Central memory CD4-positive, alpha-beta T cell (primary cell): ENCODE measurements at regions not wholly inside any gene's neighbourhood (a gene's known extent, or its start where the extent isn't known, plus 50 kb on each side); places are given as distances from the start of the nearest gene placed in this dataset.
A peak's percentile ranks its signal among the peaks of the same experiment; 100 is the strongest.
"Not testable (repeated sequence)": the region's sequence is repeated elsewhere in the genome, so short reads cannot be mapped to it uniquely, and the experiment has no call there.

Experiments used
- DNase-seq: peaks from one replicate; pipeline ENCODE4 v3.0.0; 2022

DNA sequence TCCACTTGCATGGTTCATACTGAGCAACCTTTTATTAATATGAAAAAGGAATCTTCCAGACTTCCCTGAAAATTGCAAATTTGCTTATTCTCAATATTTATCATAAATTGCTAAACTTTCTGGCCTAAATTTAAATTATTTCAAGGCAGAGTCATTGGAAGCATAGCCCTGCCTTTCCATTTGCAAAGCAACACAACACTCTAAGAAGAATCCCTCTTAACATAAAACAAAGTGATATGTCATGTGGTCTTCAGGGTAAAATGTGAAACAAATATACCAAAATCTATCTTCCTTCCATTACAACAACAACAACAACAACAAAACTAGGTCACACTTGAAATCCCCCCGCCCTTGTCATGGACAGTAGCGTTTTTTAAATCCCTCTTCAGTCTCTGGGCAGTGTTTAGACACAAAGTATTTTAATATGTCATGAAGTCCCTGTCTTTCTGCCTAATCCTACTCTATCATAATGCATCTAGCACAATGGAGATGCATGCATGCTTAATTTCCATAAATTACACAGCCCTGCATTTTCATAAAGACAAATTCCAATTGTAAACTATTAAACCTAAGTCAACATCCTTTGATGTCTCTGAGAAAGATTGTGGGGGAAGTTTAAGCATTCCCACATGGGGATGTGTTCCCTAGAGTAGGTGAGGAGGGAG is 668.9 kb upstream of the LCORL start:
- no peak for DNase-seq

DNA sequence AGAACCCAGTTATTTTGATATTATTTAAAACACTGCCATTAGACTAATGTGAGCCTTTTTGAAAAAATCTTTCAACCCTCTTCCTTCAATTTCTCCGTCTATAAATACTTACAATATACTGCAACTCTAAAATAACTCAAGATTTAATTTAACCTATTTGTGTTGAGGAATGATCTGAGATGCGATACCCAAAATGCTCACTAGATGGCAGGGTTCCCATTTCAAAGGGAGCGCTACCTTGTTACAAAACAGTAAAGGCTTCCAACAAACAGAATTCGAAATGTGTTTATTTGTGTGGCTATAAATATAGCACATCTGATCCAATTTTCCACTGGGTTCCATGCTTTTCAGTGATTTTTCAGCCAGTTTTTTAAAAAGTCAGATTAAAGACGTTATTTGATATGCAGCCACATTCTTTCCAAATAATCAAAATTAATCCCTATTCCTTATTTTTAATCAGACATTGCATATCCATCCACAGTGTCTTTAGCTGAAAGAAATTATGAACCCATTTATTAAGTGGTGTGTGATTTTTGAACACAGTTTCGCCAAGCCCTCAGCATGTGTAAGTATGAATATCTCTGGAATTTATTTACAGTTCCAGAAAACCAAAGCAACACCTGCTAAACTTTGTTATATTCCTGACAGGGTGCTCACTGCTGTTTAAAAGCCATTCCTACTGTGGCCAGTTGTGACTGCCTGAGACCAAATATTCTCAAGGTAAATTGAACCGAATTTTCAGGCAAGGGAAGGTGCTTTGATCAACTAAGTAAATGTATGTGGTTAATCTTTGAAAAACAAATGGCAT is 668.0 kb upstream of the LCORL start:
- peak; percentile 10 for DNase-seq

DNA sequence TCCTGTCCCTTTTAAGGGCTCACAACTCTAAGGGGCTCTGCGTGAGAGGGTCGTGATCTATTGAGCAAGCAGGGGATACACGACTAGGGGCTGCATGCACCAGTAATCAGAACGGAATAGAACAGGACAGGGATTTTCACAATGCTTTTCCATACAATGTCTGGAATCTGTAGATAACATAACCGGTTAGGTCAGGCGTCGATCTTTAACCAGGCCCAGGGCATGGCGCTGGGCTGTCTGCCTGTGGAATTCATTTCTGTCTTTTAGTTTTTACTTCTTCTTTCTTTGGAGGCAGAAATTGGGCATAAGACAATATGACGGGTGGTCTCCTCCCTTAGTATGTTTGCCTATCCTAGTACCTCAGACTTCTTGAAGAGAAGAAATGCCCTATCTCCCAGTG is 666.8 kb upstream of the LCORL start:
- not testable (repeated sequence) for DNase-seq

DNA sequence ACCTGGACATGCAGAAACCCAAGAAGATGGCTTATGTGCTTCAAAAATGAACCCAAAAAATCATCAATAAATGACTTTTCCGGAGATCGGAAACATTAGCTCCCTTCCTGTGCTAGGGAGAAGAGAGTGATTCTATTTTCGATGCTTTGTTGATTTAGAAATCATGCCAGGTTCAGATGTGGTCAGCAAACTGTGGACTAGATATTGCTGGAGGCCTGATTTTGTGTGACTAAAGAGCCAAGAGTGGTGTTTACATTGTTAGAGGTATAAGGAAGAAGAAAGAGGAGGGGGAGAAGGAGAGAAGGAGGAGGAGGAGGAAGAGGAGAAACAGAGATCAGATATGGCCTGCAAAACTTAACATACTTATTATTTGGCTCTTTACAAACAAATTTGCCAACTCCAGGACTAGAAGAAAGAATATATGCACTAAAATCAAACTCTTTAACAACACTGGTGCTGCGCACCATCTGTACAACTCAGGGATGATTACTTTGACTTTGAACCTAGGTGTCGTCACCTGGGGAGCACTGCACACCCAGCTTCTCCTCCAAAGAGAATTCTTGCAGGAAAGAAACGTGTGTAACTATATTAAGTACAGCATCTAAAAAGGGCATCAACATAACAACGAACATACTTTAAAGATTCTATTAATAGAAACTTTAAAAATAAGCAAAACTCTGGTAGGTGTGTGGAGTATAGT is 664.9 kb upstream of the LCORL start:
- DNase-seq: no peak

DNA sequence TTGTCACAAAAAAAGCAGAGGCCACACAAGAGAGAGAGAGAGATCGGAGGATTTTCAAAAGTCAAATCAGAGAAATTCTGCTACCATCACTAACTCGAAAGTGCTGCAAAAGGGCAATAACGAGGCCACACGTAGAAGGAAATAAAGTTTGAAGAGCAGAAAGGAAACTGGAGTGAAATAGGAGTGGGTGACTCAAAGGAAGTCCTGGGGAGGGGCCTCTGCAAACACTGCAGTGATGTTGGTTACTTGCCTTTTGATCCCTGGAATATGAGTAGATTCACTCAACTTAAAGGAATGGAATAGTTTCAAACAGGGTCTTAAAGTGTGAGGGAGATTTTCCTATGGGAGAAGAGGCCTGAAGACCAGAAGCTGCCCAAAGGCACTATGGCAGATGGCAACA is 663.4 kb upstream of the LCORL start:
- DNase-seq: no peak

DNA sequence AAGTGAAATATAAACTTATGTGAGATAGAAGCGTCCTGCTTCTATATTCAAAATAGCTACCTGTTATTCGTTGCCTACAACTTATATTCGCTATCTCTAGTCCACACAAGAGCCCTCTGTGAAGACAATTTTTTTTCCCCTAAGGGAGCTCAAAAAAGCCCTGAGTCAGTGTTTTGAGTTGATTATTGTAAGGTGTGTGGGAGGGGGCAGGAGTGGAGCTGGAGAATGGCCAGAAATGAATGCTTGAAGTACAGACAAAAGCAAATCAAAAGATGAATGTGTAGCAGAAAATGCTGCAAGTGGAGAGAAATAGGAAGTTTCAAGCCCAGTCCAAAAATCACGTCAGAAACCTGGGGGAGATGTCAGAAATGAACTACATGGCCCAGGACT is 655.0 kb upstream of the LCORL start:
- no peak for DNase-seq

DNA sequence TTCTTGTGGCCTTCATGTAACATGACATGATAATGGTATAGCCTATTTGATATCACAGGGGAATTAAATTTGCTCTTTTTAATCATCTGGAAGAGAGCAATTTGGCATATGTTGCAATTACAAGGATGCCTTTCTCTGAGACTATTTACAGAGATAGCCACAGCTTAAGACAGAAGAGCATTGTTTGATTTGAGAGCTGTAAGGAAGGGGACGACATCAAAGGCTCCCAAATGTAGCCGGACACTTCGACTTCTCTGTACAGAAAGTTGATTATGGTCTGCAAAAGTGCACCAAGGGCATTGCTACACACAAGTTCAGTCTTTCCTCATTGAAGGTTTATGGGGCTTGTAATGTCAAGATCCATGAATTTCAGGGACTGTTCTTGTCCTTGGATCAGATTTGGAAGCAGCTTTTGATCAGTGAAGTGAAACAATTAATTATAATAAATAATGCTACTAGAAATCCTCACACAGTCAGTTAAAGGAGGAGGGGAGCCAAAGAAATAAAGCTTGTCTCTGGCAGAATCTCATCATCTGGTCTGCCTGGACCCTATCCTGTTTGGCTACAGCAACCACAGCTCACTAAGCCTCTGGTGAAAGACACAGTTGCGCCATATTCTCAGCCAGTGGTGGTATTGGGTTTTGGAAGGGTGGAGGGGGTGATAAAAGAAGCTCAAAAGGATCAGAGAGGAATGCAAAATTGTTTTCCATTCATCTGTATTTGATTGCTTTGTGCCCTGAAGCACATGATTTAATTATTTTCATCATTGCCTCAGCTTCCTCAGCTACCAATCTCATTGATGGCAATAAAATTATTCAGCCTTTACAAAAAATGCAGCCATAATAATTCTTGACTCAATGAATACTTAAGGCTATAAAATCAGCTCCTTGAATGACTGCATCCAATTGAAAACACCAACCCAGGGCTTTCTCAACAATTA is 654.3 kb upstream of the LCORL start:
- DNase-seq: no peak

DNA sequence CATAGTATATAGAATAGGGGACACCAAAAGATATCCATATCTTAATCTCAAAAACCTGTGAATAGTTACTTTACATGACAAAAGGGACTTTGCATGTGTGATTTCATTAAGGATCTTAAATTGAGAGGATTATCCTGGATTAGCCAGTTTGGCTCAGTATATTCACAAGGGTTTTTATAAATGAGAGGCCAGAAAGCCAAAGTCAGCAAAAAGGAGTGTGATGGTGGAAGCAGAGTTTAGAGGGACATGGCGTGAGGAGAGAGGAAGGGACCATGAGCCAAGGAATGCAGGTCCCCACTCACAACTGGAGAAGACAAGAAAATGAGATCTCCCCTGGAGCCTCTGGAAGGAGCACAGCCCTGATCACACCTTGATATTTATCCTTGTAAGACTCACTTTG is 648.5 kb upstream of the LCORL start:
- no peak for DNase-seq

DNA sequence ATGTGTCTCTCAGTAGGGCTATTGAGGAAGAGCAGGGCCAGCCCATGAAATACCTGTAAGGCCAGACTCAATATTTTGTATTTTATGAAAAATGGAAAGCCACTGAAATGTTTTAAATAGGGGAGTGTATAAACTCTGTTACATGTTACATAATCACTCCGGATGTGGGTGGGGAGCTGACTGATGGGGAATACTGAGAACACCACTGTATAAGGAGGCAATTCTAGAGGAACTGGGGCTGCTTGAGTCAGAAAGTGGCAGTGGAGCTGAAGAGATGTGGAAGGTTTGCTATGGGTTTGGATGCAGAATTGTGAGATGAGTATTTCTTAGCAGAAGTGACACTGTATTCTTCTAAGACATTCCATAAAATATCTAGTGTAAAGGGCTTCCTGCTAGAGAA is 647.8 kb upstream of the LCORL start:
- DNase-seq: no peak

DNA sequence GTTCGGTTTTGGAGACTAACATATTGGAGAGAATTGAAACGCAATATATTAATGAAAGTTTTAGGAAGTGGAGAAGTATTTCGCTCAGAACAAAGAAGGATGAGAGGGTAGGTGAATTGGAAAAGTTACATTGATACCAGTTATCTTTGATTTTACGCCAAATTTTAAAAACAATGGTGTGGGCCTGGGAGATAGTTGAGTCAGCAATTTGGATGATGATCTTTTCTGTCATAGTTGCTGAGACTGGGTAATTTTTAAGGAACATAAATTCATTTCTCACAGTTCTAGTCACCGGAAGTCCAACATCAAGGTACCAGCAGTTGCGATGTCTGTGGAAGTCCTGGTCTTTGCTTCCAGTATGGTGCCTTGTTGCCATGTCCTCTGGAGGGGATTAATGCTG is 644.8 kb upstream of the LCORL start:
- no peak for DNase-seq

DNA sequence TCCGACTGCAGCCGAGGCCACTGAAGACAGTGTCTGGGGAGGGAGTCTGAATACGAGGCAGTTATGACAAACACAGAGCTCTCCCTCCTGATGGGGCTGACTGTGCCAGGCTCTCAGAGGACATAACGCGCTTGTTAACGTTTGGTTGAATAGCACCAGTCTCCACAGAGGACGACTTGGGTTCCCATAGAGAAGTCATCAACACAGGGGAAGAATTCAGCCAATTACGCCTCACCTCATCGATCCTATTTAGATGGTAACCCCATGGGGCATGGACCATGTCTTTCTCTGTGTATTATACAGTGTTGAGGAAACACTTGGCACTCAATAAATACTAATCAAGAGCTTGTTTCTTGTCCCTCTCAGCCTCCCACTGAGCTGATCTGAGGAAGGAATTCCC is 642.6 kb upstream of the LCORL start:
- no peak for DNase-seq

DNA sequence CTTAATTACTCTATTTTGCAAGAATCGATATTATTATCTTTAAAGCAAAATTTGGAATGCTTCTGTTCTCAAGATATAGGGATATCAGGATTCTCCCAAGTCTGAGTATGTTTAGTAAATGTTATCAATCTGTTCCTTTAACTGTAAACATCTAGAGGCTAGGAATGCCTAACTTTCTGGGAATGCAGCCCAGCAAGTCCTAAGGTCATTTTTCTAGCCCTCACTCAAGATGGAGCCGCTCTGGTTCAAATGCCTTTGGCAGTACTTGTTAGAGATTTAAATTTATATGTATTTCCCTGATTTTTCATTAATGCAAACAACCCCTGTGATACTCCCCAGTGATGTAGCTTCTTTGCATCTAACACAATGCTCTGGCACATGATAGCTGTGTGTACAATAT is 623.8 kb upstream of the LCORL start:
- no peak for DNase-seq

DNA sequence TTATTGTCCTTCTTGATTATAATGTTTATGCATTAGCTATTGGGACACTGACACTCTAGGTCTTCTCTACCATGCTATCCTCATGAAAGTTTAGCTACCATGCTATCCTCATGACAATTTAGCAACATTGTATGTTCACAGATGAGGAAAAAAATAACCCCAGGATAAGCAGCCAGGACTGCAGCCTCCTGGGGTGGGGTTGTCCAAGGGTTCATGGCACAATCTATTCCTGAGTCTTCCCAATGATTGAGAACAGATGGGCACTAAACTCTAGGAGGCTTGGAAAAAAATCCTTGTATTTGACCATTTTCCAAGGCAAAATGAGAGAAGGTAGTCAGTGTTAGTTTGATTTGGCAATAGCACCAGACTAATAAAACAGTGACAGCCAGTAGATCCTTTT is 619.8 kb upstream of the LCORL start:
- DNase-seq: no peak

DNA sequence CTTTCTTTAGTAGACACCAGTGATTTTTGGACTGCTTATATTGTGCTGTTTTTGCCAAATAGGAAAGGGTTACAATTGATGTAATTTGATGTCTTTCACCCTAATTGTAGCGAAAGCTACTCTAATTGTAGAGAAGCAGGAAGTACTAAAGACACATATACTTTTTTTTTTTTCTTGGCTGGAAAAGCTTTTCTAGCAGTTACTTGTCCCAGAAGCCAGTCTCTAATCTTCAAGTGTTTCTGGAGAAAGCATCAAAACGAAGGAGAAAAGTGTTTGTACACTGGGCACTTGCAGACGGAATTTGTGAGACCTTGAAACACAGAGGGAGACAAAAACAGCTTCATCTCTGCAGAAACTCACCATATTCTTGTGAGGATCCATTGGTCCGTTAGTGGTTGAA is 616.5 kb upstream of the LCORL start:
- DNase-seq: no peak

DNA sequence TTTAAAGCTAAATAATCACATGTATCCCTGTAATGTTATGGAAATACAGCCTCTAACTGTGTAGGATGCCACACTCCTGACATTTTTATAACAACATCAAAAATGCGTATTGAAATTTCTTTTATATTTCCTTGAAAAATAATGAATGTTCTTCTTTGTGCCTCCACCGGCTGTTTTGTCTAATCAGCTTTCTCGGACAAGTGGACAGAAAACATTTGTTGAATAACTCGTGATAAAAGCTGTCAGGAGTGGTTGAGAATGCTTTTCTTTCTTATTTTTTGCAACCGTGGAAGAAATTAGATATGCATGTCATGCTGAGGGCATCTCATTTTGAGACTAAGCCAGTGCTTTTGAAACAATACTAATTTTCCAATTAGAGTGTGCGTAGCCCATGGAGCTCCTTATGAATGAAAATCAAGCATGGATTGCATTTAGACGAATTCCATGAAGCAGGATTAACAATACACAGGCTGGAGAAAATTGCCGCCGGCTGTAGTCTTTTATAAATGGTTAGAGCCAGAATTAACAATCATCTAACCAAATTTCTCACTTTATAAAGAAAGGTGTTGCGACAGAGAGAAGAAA is 614.5 kb upstream of the LCORL start:
- DNase-seq: no peak

DNA sequence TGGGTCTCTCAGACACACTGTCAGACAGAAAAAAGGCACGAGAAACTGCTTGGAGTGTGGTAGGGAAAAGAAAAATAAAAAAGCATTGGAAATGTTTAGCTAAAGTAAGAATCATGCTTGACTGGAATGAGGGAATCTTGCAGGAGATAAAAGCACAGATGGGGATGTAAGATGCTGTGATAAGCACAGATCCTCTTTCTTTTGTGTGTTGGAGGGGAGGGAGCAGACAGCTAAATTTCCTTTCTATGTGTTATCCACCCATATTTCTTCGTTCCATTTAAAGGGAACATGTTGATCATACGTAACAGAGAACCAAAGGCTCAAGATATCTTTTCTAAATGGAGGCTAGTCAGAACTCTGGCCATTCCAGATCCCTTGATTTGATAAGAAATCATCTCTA is 614.0 kb upstream of the LCORL start:
- DNase-seq: no peak

DNA sequence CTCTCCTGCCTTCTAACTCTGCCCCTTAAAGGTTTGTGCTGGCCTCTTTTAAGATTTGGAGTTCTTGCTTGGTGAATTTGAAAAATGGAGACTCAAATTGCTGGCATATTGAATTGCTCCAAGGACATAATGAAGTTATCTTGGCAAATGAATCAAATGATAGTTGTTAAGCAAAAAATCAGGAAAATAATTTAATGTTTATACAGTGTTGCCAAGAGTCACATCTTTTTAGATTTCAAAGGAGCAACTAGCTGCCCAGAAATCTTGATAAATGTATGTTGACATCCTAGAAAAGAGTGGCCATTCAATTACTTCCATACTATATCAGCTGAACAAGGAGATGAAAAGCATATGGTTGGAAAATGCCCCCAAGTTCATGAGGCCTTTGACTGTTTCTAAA is 610.0 kb upstream of the LCORL start:
- DNase-seq: no peak

DNA sequence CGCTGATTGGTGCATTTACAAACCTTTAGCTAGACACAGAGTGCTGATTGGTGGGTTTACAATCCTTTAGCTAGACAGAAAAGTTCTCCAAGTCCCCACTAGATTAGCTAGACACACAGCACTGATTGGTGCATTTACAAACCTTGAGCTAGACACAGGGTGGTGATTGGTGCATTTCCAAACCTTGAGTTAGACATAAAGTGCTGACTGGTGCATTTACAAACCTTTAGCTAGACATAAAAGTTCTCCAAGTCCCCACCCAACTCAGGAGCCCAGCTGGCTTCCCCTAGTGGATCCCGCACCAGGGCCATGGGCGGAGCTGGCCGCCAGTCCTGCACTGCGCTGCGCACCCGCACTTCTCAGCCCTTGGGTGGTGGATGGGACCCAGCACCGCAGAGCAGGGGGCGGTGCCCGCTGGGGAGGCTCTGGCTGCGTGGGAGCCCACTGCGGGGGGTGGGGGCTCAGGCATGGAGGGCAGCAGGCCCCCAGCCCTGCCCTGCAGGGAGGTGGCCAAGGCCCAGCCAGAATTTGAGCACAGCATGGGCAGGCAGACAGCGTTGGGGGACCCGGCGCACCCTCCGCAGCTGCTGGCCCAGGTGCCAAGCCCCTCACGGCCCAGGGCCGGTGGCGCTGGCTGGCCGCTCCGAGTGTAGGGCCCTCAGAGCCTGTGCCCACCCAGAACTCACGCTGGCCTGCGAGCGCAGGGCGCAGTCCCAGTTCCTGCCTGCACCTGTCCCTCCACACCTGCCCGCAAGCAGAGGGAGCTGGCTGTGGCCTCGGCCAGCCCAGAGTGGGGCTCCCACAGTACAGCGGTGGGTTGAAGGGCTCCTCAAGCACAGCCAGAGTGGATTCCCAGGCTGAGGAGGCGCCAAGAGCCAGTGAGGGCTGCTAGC is 608.9 kb upstream of the LCORL start:
- DNase-seq: no peak

DNA sequence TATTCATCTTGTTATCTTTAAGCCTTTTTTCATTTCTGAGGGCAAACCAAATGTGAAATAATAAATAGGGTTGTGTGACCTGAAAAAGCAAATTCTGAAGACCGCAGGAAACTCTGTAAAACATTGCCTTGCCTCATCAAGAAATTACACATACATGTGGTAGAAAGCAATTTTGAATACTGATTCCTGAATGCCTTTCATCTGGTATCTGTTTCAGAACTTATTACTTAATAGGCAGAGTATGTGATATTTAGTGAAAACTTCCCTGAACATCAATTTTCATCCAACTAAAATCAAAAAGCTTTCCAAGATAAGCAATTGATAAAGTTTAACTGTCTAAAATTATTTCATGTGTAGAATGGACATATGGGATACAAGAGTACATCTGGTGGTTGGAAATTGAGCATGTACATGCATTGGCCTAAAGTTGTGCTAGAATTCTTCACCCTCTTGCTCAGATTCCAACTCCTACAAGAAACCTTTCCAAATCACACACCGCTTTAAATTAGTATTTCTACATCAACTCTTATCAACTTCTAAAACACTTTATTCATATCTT is 606.0 kb upstream of the LCORL start:
- no peak for DNase-seq

DNA sequence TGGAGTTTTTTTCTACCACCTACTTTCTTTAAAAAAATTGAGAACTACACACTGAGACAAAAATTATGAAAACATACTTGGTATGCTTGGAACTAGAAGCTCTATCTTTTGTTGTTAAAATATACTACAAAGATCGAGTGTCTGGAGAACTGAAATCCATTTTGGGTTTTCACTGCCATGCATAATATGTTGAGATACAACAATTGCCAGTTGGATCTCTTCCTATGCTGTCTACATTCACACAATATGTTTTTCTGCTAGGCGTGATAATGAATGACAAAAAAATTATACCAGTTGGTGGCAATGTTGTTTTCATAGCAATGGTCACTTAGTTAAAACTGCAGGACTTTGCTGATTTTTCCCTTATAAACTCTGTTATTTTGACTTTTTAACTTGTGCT is 605.4 kb upstream of the LCORL start:
- DNase-seq: no peak

DNA sequence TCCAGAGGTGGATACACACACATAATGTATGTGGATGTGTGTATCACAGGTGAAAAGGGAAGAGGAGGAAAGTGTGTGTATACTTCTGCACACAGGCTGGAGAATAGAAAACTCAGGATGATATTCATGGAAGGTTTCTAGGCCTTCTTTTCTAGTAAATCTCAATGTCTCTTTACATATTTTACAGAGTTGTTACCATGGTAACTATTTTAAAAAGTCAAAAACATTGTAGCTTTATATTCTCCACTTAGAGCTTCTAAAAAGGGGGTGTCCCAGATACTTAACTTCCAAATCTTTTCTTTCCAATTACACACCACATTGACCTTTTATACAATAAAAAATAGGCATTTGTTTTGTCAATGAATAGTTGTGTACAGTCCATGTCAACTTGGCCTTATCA is 604.8 kb upstream of the LCORL start:
- DNase-seq: no peak
